GM21367 (cell line): ENCODE measurements at regions not wholly inside any gene's neighbourhood (a gene's known extent, or its start where the extent isn't known, plus 50 kb on each side); places are given as distances from the start of the nearest gene placed in this dataset.

Experiments used
- ATAC-seq: cut with Tn5 transposase; IDR thresholded peaks from one replicate; pipeline ENCODE4 v1.9.1; 2021; ENCODE audit not compliant: unreplicated experiment

DNA sequence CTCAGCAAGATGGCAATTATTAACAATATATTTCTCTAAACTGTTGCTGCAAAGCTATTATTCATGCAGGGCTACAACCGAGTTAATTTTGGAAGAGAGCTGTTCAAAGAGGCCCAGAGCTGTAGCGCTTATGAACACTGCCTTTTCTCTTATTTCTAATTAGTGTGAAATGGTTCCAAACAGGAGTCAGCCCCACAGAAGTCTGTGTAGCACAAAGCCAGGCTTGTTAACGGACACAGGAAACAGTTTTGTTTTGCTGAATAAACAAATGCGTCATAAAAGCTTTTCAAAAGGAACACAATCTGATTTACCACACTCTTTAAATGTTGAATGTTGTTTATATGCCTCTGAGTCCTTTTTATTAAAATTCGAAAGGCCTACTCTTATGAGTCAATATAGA lies 396.5 kb downstream of the ANXA1 start:
- ATAC-seq = no peak

DNA sequence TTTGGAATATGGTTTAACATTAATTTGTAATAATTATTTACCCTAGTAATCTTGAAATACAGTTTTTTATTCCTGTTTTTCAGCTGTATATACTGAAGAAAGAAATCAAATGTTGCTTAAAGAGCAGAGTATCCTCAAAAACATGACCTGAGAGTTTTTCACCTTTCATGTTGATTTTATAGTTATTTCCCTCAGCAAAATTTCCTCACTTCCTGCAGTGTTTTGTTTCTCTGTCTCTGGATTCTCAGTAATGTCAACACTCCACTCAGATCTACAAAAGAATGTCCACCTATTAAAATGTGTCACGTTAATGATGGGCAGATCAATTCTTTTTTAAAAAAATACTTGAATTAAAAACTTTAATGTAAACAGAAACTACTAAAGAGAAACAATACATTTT lies 398.3 kb downstream of the ANXA1 start:
- ATAC-seq = no peak

DNA sequence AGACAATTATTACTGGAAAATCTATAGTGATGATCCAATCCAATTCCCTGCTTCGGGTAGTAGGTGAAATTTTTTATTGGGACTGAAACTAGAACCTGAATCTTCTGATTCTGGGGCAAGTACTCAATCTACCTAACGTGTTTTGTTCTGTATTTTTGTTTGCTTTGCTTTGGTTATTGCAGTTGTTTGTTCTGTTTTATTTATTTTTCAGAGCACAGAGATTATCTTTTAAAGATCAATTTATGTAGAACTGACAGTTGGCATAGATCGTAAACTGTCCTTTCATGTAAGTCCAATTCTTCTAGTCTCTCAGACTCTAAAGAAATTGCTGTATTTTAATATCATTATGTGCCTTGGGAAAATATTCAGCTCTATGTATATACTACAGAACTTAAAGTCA lies 401.6 kb downstream of the ANXA1 start:
- ATAC-seq = no peak

DNA sequence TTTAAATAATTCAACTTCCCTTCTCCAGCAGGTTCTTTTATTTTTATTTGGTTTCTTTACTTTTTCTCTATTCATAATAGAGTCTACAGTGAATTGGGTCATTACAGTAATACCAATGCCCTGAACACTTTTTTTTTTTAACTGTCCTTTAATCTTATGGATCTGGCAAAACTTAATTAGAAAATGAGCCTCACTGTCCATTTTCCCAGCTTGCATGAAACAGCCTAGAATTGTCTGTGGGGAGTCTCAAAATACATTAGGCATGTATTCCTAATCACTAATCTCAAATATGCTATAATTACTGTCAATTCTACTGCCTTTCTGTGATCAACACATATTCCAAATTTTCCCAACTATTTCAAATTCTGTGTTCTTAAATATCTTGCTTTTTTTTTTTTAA lies 406.8 kb downstream of the ANXA1 start:
- no peak for ATAC-seq

DNA sequence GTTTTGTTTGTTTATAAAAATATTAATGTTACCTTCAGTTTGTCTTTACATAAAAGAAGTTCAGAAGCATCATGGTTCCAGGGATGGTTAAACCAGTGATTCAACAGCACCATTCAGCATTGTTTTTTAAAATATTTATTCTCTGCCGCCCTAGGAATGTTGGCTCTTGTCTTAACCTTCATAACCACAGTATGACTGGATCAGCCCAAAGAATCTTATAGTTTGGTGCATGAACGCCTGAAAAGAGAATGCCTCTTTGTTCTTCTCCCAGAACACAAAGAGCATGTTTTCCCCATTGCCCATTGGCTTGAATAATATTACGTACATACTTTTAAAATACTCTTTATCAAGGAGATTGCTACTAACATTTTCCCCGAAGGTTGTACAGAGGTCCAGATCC lies 413.4 kb downstream of the ANXA1 start:
- ATAC-seq = no peak

DNA sequence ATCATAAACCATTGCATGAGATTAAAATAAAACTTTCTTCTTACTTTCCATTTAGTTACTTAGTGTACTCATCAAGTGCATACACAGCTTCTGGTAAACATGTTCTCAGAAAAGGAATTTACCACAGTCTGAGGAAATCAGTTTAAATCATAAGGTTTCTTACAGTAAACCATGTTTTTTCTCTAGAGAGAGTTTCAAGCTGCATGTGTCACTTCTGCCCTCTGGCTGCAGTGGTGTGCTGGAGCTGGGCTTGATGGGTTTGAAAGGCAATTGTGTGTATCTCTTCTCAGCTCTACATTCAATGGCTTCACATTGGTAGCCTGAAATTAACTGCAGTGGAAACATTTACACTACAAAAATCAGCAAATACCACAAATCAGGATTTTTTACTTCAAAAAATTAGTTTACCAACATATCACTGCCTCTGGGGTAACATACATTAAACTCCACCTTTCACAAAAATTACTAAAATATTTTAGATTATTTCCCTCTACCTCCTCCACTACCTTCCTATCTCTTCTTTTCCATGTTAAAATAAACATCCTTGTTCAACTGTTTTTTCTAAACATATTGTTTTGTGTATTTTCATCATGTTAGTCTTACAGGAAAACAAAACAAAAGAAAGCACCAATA lies 414.3 kb downstream of the ANXA1 start:
- no peak for ATAC-seq

DNA sequence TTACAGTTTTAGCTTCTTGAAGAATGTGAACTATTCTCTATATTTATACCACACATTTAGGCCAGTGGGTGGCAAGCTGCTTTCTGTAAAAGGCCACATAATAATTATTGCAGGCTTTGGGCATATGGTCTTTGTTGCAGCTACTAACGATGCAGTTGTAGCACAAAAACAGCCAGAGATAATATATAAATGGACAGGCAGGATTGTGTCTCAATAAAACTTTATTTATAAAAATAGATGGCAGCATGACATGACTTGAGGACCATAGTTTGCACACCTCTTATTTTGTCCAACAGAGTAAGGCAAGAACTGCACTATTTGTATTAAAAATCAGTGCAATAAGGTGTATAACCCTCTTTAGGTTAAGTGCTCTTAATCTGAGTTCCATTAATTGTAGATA lies 415.0 kb downstream of the ANXA1 start:
- no peak for ATAC-seq

DNA sequence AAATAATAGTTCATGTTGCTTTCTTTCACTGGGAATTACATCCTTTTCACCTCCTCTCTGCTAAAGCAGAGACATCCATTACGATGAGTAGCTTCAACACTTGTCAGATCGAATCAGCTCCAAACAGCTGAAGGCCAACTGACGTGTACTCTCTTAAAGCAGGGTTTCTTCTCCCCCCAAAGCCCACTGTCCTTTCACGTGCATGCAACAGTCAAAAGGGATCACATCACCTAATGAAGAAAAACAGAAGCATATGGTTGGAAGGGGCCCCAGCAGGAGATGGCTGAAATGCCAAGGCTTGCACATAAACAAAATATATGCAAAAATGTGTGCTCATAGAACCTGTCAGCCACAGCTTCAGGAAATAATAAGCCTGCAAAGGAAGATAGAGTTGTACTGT lies 421.6 kb downstream of the ANXA1 start:
- ATAC-seq = no peak

DNA sequence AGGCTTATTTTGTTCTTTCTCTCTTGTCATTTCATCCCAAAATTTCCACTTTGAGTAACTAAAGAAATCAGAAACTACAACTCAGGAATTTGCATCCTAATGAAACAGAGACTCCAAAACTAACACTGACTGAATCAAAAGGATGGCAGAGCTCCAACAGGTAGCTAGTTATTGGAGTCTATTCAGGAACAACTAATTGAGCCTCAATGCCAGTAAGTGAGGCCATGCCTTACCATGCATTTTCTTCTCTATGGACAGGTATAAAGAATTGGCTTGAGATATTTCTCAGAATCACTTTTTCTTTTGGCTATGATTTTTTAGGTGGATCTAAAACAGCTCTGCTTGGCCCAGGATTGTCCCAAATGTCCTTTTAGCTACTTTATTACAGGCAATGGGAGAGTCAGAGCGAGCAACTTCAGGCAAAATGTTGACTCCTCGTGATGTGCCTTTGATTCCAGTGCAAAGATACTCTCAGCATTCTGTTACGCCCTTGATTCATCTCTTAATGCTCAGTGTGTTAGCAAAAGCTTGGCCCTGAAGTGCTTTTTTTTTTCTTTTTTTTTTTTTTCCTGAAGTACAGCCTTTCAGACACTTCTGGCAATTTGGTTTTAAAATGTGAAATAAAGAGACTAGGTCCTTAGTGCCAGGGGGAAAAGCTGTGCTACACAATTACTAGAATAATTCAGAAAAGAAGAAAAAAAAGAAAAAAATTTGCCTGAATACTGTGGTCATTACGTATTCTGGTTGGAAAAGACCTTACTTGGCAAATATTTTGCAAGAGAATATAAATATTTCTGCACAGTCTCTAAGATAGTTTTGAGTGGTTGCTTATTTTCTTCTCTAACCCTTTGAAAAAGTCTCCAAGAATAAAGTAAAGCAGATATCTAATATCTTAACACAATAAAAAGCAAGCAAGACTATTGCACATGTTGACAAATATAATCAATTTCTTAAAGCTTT lies 423.7 kb downstream of the ANXA1 start:
- ATAC-seq = no peak

DNA sequence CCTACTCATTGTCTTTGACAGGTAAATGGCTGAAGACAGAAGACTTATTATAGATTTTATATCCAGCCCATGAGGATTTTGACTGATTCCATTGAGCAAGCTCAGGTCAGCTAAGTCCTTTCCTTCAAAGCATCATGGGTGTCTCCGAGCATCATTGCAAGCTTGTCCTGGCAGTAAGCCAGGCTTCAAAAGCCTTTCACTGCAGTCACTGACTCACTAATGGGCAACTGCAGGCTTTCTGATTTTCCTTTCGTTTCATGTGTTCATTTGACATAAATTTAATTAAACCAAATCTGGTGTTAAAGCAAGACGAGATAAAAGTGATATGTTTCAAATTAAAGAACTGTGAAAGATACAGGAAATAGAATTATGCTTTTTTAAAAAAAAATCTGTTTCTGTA lies 426.2 kb downstream of the ANXA1 start:
- no peak for ATAC-seq

DNA sequence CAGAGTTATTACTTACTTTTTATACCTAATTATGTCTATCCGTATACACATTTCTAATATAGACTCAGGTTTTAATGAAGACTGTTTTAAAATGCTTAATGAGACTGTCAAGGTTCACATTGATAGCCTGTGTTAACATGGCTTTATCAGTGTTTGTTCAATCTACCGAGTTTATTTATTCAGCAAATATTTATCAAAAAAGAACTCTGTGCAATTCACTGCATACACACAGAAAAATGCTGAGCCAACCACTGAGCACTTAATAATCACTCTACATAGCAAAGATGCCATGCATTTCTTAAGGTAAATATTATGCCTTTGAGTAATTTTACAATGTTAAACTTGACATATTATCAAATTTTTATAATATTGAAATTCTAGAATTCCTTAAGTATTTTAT lies 428.2 kb downstream of the ANXA1 start:
- no peak for ATAC-seq

DNA sequence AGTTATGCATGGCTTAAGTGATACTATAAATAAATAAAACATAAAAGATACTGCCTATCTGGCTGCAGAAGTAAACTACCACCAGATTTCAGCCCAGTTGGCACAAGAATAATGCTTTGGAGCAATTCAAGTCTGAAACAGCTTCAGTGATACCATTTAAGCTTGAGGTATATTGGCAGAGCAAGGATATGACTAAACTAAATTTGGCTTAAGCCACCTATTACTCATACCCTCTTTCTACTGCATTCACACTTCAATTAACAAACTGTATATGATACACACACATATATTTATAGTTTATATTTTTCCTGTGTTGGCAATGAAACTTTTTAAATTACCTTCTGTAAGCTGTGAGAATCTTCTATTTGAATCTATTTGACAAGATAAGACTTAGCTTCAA lies 431.9 kb downstream of the ANXA1 start:
- no peak for ATAC-seq

DNA sequence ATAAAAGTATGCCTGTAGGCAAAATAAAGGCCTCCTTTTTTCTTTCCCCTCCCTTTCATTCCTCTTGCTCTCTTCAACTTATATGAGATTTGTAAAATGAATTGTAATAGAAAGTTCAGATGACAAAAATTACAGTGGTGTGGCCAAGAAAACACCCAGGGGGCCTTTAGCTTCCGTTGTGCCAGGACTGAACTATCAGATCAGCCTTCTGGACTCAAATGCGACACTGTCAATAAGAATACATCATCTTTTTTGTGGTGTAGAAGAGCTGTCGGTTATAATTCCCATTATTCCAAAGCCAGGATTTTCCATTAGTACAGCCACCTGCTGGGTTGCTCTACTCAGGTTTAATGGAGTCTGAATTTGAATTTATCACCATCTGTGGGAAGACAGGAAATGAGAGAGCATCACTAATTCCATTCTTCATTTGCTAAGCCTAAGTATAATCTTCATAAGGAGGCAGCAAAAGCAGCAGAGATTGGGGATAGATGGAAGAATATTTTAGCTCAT lies 443.4 kb downstream of the ANXA1 start:
- no peak for ATAC-seq

DNA sequence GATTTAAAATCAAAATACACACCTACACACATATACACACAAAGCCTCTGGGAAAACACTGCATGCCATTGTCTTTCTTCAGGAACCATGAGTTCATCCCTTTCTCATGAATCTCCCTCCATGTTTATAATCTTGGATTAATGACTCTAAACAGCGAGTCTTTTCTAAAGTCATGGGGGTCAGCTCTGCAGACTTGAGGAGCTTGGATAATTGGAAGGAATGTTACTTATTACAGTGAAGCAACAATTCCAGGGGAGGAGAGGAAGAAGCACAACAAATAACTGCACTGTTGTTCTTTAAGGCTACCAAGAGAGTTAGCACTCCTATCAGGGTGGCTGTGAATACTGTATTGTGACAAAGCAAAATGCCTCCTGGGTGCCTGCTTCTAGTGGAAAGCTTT lies 444.7 kb downstream of the ANXA1 start:
- ATAC-seq = no peak

DNA sequence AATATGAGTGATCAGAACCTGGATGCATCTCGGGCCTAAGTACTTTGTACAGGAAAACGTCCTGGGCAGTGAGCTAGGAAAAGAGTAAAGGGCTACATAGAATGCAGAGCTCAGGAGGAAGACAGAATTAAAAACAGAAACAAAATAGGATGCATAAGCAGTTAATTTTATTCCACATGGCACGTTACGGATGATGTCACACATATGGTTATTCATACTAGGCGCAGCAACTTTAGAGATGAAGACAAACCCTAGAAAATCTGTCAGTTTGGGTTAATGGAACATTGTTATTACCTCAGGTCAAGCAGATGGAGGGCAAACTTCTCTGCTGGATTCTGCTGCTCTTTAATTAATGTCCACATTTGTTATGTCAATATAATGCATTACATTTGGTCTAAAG lies 445.4 kb downstream of the ANXA1 start:
- ATAC-seq = no peak

DNA sequence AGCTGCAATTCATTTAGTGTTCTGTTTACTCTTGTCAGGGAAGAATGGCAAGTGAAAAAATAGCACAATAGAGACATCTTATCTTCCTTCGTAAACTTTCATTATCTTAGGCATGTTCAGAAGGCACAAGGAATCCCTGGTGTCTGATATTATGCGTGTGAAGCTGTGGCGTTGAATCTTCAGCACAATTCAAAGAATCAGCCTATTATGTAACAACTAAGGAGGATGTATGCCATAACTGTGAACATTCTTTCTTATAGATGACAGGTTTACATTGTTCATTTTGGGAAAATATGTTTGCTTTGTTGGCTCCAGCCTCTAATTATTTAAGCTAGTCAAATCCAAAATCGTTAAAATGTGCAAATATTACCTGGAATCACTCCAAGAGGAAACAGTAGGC lies 446.1 kb downstream of the ANXA1 start:
- ATAC-seq = no peak

DNA sequence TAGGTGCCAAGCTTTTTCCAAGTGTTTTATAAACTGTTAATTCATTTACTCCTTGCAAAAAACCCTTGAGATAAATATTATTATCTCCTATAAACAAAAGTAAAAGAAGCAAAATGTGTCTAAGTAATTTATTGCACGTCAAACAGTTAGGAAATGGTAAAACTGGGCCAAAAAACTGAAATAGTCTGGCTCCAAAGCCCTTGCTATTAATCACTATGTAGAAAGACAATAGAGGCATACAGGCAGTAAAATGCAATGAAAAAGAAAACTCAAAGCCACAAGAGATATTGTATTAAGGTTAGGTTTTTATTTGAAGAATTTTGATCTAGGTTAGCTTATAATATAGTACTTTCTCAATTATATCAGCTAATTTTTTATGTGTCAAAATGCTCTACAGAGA lies 457.7 kb downstream of the ANXA1 start:
- ATAC-seq = no peak

DNA sequence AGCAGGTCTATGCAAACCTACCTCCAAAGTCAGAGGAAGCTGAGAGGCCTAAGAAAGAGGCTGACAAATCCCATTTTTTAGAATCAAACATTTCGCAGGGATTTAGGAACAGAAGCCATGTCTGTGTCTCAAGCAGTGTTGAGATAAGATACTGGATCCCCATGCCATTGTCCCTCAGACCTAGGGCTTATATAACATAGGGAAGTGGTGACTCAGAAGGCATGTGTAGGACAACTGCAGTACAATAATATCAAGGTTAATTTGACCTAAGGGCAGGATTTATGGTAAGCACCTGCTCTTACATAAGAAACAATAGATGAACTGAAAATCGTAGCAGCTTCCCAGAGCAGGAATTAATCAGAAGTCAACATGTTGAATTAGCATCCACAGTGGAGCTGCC lies 459.4 kb downstream of the ANXA1 start:
- ATAC-seq = no peak

DNA sequence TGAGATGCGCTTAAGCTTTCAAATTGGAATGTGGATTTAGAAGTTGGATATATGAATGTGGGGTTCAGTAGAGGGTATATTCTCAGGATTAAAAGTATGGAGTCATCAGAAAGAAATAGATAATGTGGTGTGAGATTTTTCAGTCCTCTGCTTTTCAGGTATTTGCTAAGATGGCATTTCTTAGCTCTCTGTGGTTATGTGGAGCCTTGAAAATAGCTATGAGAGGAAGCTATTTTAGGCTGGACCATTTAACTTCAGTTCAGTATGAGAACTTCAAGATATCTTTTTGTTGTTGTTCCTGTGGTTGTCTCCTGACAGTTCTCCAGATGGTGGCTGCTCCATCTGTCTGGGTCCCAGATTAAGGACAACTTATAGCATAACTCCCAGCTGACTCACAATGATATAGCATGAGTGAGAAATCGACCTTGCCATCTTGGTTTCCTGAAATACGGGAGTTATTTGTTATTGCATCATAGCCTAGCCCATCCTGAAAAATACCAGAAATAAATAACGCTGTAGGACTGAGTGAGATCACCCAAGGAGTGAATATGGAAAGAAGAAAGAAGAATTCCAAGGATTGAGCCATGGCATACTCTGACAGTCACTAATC lies 461.5 kb downstream of the ANXA1 start:
- no peak for ATAC-seq

DNA sequence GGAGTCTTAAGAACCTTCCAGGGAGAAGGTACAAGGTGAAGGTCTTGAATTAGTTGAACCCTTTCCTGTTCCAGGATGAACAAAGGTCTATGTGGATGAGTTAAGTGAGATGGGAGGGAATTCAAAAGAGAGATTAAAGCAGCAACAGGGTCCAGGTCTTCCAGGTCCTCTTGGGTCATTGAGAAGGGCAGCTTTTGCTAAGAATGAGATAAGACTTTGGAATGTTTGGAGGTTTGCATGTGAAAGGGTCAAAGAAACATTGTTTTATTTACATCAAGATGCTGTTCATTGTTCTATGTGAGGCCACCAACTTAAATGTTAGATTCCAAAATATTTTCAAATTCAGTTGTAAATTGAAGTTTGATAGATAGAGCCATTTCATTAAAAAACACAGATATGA lies 463.9 kb downstream of the ANXA1 start:
- ATAC-seq = no peak

DNA sequence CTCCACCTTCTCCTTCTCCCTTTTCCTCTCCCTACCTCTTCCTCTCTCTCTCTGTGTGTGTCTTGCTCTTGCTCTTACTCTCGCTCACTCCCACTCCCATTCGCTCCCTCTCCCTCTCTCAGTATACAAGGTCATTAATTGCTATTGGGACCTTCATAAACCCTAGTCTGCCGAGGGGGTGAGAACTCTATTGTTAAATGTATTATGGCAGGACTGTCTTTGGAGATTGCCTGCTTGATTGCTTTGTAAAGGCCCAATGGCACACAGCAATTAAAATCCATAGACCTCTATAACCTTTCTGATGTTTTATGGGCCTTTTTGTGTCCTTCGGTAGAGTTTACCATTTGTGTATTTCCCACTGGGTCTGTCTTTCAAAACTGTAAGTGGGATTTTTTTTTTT lies 465.9 kb downstream of the ANXA1 start:
- no peak for ATAC-seq

DNA sequence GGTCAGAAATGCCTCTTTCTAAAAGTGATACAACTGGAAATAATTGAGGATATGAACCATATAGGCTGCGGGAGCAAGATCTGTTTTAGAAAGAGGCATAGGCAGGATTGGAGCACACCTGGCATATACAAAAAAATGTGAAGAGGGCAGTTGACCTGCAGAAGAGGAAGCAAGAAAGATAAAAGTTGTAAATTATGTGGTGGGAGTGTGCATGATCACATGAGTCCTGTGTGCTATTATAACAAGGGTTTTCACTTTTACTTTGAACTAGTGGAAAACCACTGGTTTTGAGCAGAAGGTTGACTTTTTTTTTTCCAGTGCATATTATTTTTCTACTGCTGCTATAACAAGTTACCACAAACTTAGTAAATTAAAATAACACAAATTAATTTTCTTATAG lies 489.3 kb downstream of the ANXA1 start:
- no peak for ATAC-seq
